Small intestine (tissue), 7 donors: ENCODE measurements at regions not wholly inside any gene's neighbourhood (a gene's known extent, or its start where the extent isn't known, plus 50 kb on each side); places are given as distances from the start of the nearest gene placed in this dataset.
"Not testable (repeated sequence)": the region's sequence is repeated elsewhere in the genome, so short reads cannot be mapped to it uniquely, and the experiment has no call there.

Source experiments
- DNase-seq, 2 donors: peaks; one replicate each; pipeline versions ENCODE4 v3.0.0 to v3.0.0-alpha.2; 2013
- FAIRE-seq: peaks from 2 replicates; lab custom pipeline; 2012; peaks lifted over from hg19 to GRCh38; lab: Jason Lieb, UNC
- H3K27ac ChIP-seq, 3 donors: one replicate each; pipeline ENCODE4 v1.5.1; 2013; ENCODE audit warnings: low read length in 2 of 3, mild to moderate bottlenecking in 2 of 3, control low read depth in 1 of 3, inconsistent platforms in 1 of 3, low read depth in 1 of 3, moderate library complexity in 1 of 3
- H3K27me3 ChIP-seq, 3 donors: one replicate each; pipeline ENCODE4 v1.6.1; 2013; ENCODE audit warnings: low read length in 3 of 3, inconsistent platforms in 1 of 3; ENCODE audit not compliant: control insufficient read depth in 3 of 3, insufficient read depth in 3 of 3
- H3K36me3 ChIP-seq, 3 donors: one replicate each; pipeline ENCODE4 v1.6.1; 2013; ENCODE audit warnings: low read length in 3 of 3, inconsistent platforms in 1 of 3, low read depth in 1 of 3, mild to moderate bottlenecking in 1 of 3, moderate library complexity in 1 of 3; ENCODE audit not compliant: control insufficient read depth in 3 of 3, insufficient read depth in 2 of 3
- H3K4me1 ChIP-seq, 3 donors: one replicate each; pipeline ENCODE4 v1.6.1; 2013; ENCODE audit warnings: low read length in 2 of 3, inconsistent platforms in 1 of 3, low read depth in 1 of 3, mild to moderate bottlenecking in 1 of 3, moderate library complexity in 1 of 3; ENCODE audit not compliant: control insufficient read depth in 3 of 3, insufficient read depth in 2 of 3
- H3K4me3 ChIP-seq, 3 donors: one replicate each; pipeline ENCODE4 v1.5.1; 2013; ENCODE audit warnings: low read length in 3 of 3, control low read depth in 1 of 3, inconsistent platforms in 1 of 3, low read depth in 1 of 3, mild to moderate bottlenecking in 1 of 3, moderate library complexity in 1 of 3
- H3K9me3 ChIP-seq, 2 donors: one replicate each; pipeline ENCODE4 v1.6.1; 2013; ENCODE audit warnings: low read depth in 1 of 2, low read length in 1 of 2; ENCODE audit not compliant: control insufficient read depth in 2 of 2, insufficient read depth in 1 of 2
- WGBS, 3 donors: extraction: QIAGEN DNeasy Blood & Tissue Kit; methylation state at CpG; one replicate each; pipeline ENCODE4 v1.1.7; 2013; 5-methylcytosine and 5-hydroxymethylcytosine counted together
- donor health status: healthy with polysubstance abuse.
- donor health status: control.
- donor health status: control.
- donor health status: Bipolar disorder and iron deficiency.
- donor health status: healthy.

DNA sequence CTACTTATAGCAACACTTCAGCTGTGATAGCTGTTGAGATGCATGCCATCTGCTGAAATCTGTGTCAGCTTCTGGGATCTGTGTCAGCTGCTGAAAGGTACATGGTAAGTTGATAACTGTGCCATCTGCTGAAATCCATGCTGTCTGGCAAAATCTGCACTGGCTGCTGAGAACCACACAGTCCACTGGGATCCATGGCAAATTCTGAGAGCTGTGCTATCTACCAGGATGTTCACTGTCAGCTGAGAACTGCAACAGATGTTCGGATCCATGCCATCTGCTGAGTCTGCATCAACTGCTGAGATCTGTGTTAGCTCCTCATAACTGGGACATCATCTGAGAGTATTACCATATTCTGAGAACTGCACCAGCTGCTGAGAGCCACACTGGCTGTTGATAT is 430.5 kb upstream of the POU3F4 start:
- H3K4me1 ChIP-seq, result no peaks in the 10 kb centered on the region
- 69 to 94% (median 82%) methylated on average over 1 of the region's 1 CpG for WGBS, 3 donors
- H3K4me3 ChIP-seq, result no peak overlapping the region
- DNase-seq (no peak), FAIRE-seq (no peak)
- H3K27me3 ChIP-seq, result no peaks in the 10 kb centered on the region
- no peak overlapping the region for H3K27ac ChIP-seq
- H3K36me3 ChIP-seq, result no peaks in the 10 kb centered on the region
- H3K9me3 ChIP-seq, result peaks cover 0 to 8% of the 10 kb centered on the region in 2 donors

DNA sequence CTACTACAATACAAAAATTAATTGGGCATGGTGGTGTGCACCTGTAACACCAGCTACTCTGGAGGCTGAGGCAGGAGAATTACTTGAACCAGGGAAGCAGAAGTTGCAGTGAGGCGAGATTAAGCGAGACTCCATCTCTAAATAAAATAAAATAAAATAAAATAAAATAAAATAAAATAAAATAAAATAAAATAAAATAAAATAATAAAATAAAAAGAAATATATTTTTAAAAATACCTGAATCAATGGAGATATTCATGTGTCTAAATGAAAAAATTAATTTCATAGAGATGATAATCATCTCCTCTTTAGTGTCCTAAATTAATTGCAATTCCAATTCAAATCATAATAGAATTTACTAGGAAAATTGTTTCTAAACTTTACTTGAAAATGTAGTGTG is 406.1 kb upstream of the POU3F4 start:
- Histone ChIP-seq H3K9me3 (peaks cover 0 to 1% of the 10 kb centered on the region in 2 donors), H3K4me3 (no peak overlapping the region), H3K27me3 (no peaks in the 10 kb centered on the region), H3K4me1 (no peaks in the 10 kb centered on the region), H3K36me3 (no peaks in the 10 kb centered on the region), H3K27ac (no peak overlapping the region)
- WGBS, 3 donors, result 88 to 96% (median 91%) methylated on average over 2 of the region's 2 CpGs
- FAIRE-seq (peak; percentile 86), DNase-seq (no peak)

DNA sequence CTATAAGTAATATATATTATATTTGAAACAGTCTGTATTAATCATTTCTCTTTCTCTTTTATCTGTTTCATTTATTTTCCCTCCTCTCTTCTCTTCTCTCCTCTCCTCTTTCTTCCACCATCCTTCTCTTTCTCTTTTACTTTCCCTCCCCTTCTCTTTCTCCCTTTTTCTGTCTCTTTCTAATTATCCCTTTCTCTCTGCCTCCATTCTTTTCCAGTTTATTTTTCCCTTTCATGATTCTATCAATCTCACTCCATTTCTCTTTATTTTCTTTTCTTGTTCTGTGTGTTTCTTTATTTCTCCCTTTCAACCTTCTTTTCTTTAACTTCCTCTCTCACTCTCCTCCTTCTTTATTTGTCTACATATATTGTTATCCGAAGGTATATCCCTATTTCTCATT is 399.8 kb upstream of the POU3F4 start:
- no peak for FAIRE-seq
- H3K4me1 ChIP-seq, result no peaks in the 10 kb centered on the region
- no peak overlapping the region for H3K4me3 ChIP-seq
- WGBS, 3 donors, result 66 to 81% (median 71%) methylated on average over 1 of the region's 1 CpG
- no peak overlapping the region for H3K27ac ChIP-seq
- H3K27me3 ChIP-seq, result no peaks in the 10 kb centered on the region
- DNase-seq, result no peak
- H3K36me3 ChIP-seq, result no peaks in the 10 kb centered on the region
- peaks cover 0 to 1% of the 10 kb centered on the region in 2 donors for H3K9me3 ChIP-seq

DNA sequence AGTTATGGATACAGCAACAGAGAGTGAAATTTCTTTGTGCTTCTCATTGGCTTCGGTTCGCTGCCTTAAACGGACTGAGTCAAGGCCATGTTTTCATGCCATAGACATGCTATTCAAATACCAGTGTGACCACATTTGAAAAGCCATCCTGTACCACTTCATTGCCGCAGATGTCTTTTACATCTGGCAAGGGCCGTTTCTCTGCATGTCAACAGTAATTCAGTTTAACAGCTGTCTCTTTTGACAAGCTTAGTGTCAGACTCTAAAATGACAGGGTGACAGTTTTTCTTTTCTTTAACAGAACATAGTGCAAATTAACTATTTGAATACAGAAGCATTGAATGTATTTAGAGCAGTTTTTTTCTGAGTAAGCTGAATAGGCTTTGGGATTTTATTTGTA is 362.2 kb upstream of the POU3F4 start:
- no peak for DNase-seq
- 60 to 71% (median 68%) methylated on average over 5 of the region's 5 CpGs for WGBS, 3 donors
- Histone ChIP-seq H3K9me3 (no peaks in the 10 kb centered on the region), H3K27ac (no peak overlapping the region), H3K4me3 (no peak overlapping the region), H3K36me3 (no peaks in the 10 kb centered on the region), H3K4me1 (no peaks in the 10 kb centered on the region), H3K27me3 (no peaks in the 10 kb centered on the region)
- FAIRE-seq, result no peak

DNA sequence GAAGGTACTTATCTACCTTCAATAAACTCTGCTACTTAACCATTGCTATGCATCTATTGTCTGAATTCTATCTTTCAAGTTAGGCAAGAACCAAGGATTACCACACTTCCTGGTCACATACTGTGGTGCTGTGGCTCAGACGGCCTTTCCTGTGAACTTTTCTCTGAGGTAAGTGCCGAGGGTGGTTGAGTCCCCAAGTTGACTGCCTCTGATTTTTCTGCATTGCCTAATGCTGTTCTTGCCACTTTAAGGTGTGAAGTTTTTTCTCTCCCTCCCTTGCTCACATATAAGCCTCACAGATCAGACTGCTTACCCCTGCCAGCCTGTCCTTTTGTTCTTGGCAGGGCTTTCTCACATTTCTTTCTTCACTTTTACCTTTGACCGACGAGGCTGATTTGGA is 348.0 kb upstream of the POU3F4 start:
- Histone ChIP-seq H3K36me3 (no peaks in the 10 kb centered on the region), H3K4me3 (no peak overlapping the region), H3K9me3 (no peaks in the 10 kb centered on the region), H3K27me3 (no peaks in the 10 kb centered on the region), H3K4me1 (no peaks in the 10 kb centered on the region), H3K27ac (no peak overlapping the region)
- no peak for DNase-seq
- FAIRE-seq, result no peak
- WGBS, 3 donors, result 33 to 40% (median 34%) methylated on average over 4 of the region's 4 CpGs

DNA sequence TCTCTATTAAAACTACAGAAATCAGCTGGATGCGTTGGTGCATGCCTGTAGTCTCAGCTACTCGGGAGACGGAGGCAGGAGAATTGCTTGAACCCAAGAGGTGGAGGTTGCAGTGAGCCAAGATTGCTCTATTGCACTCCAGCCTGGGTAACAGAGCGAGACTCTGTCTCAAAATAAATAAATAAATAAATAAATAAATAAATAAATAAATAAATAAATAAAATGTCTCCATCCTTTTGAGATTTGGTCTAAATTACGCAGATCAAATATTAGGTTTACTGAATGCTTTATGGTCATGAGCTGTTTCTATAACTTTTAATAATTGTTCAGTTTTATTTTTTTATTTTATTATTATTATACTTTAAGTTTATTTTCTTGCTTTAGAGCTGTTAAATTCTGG is 344.0 kb upstream of the POU3F4 start:
- not testable (repeated sequence) for DNase-seq, H3K27ac ChIP-seq, H3K9me3 ChIP-seq, H3K27me3 ChIP-seq, H3K4me3 ChIP-seq, FAIRE-seq, H3K36me3 ChIP-seq, H3K4me1 ChIP-seq
- WGBS, 3 donors, result 73 to 89% (median 75%) methylated on average over 5 of the region's 5 CpGs

DNA sequence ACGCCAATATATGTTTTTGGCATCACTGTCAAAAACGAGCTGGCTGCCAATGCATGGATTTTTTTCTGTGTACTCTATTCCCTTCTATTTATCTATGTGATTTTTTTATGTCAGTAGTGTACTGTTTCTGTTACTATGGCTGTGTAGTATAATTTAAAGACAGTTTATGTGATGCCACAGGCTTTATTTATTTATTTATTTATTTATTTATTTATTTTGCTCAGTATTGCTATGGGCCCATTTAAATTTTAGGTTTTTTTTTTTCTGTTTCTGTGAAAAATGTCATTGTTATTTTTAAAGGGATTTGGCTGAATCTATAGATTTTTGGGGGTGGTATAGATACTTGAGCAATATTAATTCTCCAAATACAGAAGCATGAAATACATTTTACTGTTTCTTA is 338.4 kb upstream of the POU3F4 start:
- H3K27ac ChIP-seq, result no peak overlapping the region

DNA sequence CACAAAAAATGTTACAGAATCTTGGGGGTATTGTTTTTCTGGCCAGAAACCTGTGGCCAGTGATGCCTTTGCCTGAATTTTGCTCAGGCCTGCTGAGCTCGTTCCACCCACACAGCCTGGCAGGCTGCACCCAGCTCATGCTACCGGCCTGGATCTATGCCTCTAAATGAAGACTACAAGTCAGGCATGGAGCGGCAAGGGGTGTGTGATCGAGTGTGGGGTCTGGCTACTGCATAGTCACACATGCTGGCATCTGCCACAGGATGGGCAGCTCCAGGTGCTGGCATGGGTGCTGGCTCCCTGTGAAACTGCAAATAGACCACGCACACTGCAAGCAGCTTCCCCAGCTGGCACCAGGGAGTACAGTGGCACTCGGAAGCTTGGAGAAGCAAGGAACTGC is 323.1 kb upstream of the POU3F4 start:
- Histone ChIP-seq H3K36me3 (no peaks in the 10 kb centered on the region), H3K4me1 (no peaks in the 10 kb centered on the region), H3K4me3 (no peak overlapping the region), H3K27ac (no peak overlapping the region), H3K9me3 (peaks cover 0 to 8% of the 10 kb centered on the region in 2 donors), H3K27me3 (no peaks in the 10 kb centered on the region)
- FAIRE-seq (no peak), DNase-seq (no peak)
- 69 to 83% (median 79%) methylated on average over 6 of the region's 6 CpGs for WGBS, 3 donors

More for the DNA sequence above, 338.4 kb upstream of the POU3F4 start:
- H3K27me3 ChIP-seq, result no peaks in the 10 kb centered on the region
- whole genome bisulfite sequencing, 3 donors, result 47 to 70% (median 49%) methylated on average over 2 of the region's 2 CpGs
- peak; percentile 49 for FAIRE-seq
- H3K4me1 ChIP-seq, result no peaks in the 10 kb centered on the region
- H3K36me3 ChIP-seq, result no peaks in the 10 kb centered on the region
- peaks cover 0 to 7% of the 10 kb centered on the region in 2 donors for H3K9me3 ChIP-seq
- H3K4me3 ChIP-seq, result no peak overlapping the region
- no peak for DNase-seq

DNA sequence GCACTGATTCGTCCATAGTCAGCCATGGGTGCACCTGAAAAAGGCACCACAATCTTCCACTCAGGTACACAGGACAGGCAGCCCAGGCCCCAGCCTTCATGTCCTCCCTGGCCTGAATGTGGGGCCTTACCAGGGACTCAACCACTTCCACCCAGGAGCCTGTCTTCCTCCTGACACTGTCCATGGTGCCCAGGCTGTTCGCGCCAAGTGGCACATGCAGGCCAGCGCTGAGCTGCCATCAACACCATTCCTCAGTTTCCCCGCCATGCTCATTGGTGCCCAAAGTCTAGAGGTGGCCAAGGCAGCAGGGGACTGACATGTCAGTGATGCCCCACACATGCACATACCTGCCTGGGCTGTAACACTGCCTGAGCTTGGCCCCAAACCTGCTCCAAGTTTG is 322.2 kb upstream of the POU3F4 start:
- FAIRE-seq, result no peak
- DNase-seq, result no peak
- no peaks in the 10 kb centered on the region for H3K4me1 ChIP-seq
- 68 to 86% (median 86%) methylated on average over 5 of the region's 5 CpGs for WGBS, 3 donors
- no peak overlapping the region for H3K27ac ChIP-seq
- H3K4me3 ChIP-seq, result no peak overlapping the region
- H3K9me3 ChIP-seq, result peaks cover 0 to 8% of the 10 kb centered on the region in 2 donors
- no peaks in the 10 kb centered on the region for H3K36me3 ChIP-seq
- H3K27me3 ChIP-seq, result no peaks in the 10 kb centered on the region
